Naive B cell (primary cell): ENCODE measurements at regions not wholly inside any gene's neighbourhood (a gene's known extent, or its start where the extent isn't known, plus 50 kb on each side); places are given as distances from the start of the nearest gene placed in this dataset.

Experiments used
- ATAC-seq, 2 donors: fragments of 150-1000 bp; cut with Tn5 transposase; 2 replicates each; pipeline ENCODE4 v1.10.0; 2021; ENCODE audit warnings: low read depth in 2 of 2, mild to moderate bottlenecking in 2 of 2, moderate library complexity in 2 of 2
- DNase-seq: peaks from one replicate; pipeline ENCODE4 v3.0.0; 2022
- H3K27ac Mint-ChIP-seq, 6 donors: one replicate each; pipeline ENCODE4 v1.8.0; 2020 to 2022; ENCODE audit warnings: mild to moderate bottlenecking in 6 of 6, mixed read lengths in 6 of 6, moderate library complexity in 5 of 6, inconsistent platforms in 2 of 6
- H3K27me3 Mint-ChIP-seq, 3 donors: one replicate each; pipeline ENCODE4 v1.8.0; 2021 to 2022; ENCODE audit warnings: mixed read lengths in 3 of 3, mild to moderate bottlenecking in 1 of 3
- H3K36me3 Mint-ChIP-seq, 2 donors: one replicate each; pipeline ENCODE4 v1.8.0; 2020 to 2022; ENCODE audit warnings: mixed read lengths in 2 of 2, inconsistent platforms in 1 of 2, mild to moderate bottlenecking in 1 of 2
- H3K4me1 Mint-ChIP-seq, 3 donors: one replicate each; pipeline ENCODE4 v1.8.0; 2020 to 2022; ENCODE audit warnings: mixed read lengths in 3 of 3, inconsistent platforms in 1 of 3, mild to moderate bottlenecking in 1 of 3, moderate library complexity in 1 of 3
- H3K4me3 Mint-ChIP-seq, 8 donors: one replicate each; pipeline ENCODE4 v1.8.0; 2020 to 2022; ENCODE audit warnings: mild to moderate bottlenecking in 8 of 8, mixed read lengths in 8 of 8, moderate library complexity in 8 of 8, inconsistent platforms in 2 of 8
- H3K9me3 Mint-ChIP-seq, 7 donors: one replicate each; pipeline ENCODE4 v1.8.0; 2020 to 2022; ENCODE audit warnings: mixed read lengths in 7 of 7, mild to moderate bottlenecking in 5 of 7, inconsistent platforms in 2 of 7, moderate library complexity in 1 of 7

DNA sequence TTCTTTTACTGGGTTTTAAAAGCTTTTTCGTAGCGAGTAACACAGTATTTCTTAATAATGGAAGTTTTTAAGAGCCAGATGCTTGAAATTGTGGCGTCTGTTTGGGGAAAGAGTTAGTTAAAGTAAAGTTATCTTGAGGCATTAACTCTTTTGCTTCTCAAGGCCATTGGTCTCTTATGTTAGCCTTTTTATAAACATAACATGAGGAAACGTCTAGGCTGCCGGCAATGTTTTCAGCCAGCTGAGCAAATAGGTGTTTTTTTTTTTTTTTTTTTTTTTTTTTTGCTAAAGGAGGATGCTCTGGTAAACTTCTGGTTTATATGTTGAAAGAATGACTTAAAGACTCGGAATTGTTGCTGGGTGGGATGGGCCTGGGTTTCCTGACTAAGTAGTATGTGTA, 51.1 kb upstream of the RBMX start:
- ATAC-seq (no peak), DNase-seq (no peak)
- H3K27ac Mint-ChIP-seq = no peak overlapping the region
- H3K4me3 Mint-ChIP-seq = no peak overlapping the region
- H3K4me1 Mint-ChIP-seq = peaks cover 0 to 5% (median 0%) of the 10 kb centered on the region in 3 donors
- peaks cover 0 to 7% (median 2%) of the 10 kb centered on the region in 7 donors for H3K9me3 Mint-ChIP-seq
- peaks cover 0 to 6% of the 10 kb centered on the region in 2 donors for H3K36me3 Mint-ChIP-seq
- H3K27me3 Mint-ChIP-seq = no peaks in the 10 kb centered on the region
